HEK293 (cell line): ENCODE measurements at regions not wholly inside any gene's neighbourhood (a gene's known extent, or its start where the extent isn't known, plus 50 kb on each side); places are given as distances from the start of the nearest gene placed in this dataset.

ENCODE experiments used
- CTCF ChIA-PET: fragments of 350-600 bp; formaldehyde crosslinking; extraction: SDS; loops from one replicate; lab custom pipeline; 2021; ENCODE audit warnings: antibody characterized with exemption; lab: Yijun Ruan, JAX
- POLR2A ChIA-PET: fragments of 300-600 bp; formaldehyde crosslinking; extraction: SDS; loops from one replicate; lab custom pipeline; 2020; ENCODE audit warnings: antibody characterized with exemption, inconsistent platforms; lab: Yijun Ruan, JAX
- H3K27ac ChIP-seq: fragments of 200-500 bp; sonication (Bioruptor generic); 2 replicates; pipeline ENCODE4 v1.5.1; 2014; ENCODE audit warnings: low read depth, low read length, control low read depth, inconsistent platforms; ENCODE audit errors: extremely low read depth
- H3K36me3 ChIP-seq, 2 experiments: fragments of 200-500 bp in 1 of 2; sonication (Bioruptor generic) in 1 of 2; 1 replicate in 1 of 2; 2 replicates in 1 of 2; pipeline ENCODE4 v1.5.1; 2014 to 2017; ENCODE audit warnings: inconsistent platforms in 2 of 2, low read length in 2 of 2; ENCODE audit not compliant: control insufficient read depth in 2 of 2, insufficient read depth in 1 of 2
- H3K4me1 ChIP-seq: fragments of 200-500 bp; sonication (Bioruptor generic); 2 replicates; pipeline ENCODE4 v1.5.1; 2014; ENCODE audit warnings: mild to moderate bottlenecking, low read length, inconsistent platforms; ENCODE audit not compliant: control insufficient read depth, insufficient read depth
- H3K4me3 ChIP-seq: 2 replicates; pipeline ENCODE4 v1.5.1; 2011; ENCODE audit warnings: low read depth, mild to moderate bottlenecking, control low read depth, low read length, moderate library complexity
- H3K9me3 ChIP-seq: fragments of 200-500 bp; sonication (Bioruptor generic); 2 replicates; pipeline ENCODE4 v1.5.1; 2014; ENCODE audit warnings: low read depth, low read length, inconsistent platforms; ENCODE audit not compliant: control insufficient read depth, insufficient read depth
- GFI1B ChIP-seq: fragments of 450-650 bp; formaldehyde crosslinking; IDR thresholded peaks from 2 replicates; pipeline ENCODE4 v1.5.1; 2016; ENCODE audit warnings: missing biosample characterization, missing genetic modification characterization
- REPIN1 ChIP-seq: fragments of 450-650 bp; formaldehyde crosslinking; IDR thresholded peaks from 2 replicates; pipeline ENCODE4 v1.5.1; 2017; ENCODE audit warnings: missing biosample characterization, missing genetic modification characterization, low read depth
- SCRT1 ChIP-seq: fragments of 450-650 bp; formaldehyde crosslinking; IDR thresholded peaks from 2 replicates; pipeline ENCODE4 v1.5.1; 2016; ENCODE audit warnings: missing biosample characterization, missing genetic modification characterization, borderline replicate concordance
- YY1 ChIP-seq: fragments of 450-650 bp; formaldehyde crosslinking; IDR thresholded peaks from 2 replicates; pipeline ENCODE4 v1.5.1; 2018; ENCODE audit warnings: missing biosample characterization, missing genetic modification characterization
- ZFP3 ChIP-seq: fragments of 450-650 bp; formaldehyde crosslinking; IDR thresholded peaks from 2 replicates; pipeline ENCODE4 v1.5.1; 2016; ENCODE audit warnings: low read depth, missing biosample characterization, missing genetic modification characterization
- ZFP41 ChIP-seq: fragments of 450-650 bp; formaldehyde crosslinking; IDR thresholded peaks from 2 replicates; pipeline ENCODE4 v1.5.1; 2016; ENCODE audit warnings: missing biosample characterization, missing genetic modification characterization, borderline replicate concordance
- ZNF10 ChIP-seq: fragments of 450-650 bp; formaldehyde crosslinking; IDR thresholded peaks from 2 replicates; pipeline ENCODE4 v1.5.1; 2017; ENCODE audit warnings: missing biosample characterization, missing genetic modification characterization
- ZNF112 ChIP-seq: fragments of 450-650 bp; formaldehyde crosslinking; IDR thresholded peaks from 2 replicates; pipeline ENCODE4 v1.5.0; 2017; ENCODE audit warnings: missing biosample characterization, missing genetic modification characterization
- ZNF114 ChIP-seq: fragments of 450-650 bp; formaldehyde crosslinking; IDR thresholded peaks from 2 replicates; pipeline ENCODE4 v1.5.0; 2017; ENCODE audit warnings: missing biosample characterization, missing genetic modification characterization
- ZNF121 ChIP-seq: fragments of 450-650 bp; formaldehyde crosslinking; IDR thresholded peaks from 2 replicates; pipeline ENCODE4 v1.5.1; 2016; ENCODE audit warnings: missing biosample characterization, missing genetic modification characterization
- ZNF2 ChIP-seq: fragments of 450-650 bp; formaldehyde crosslinking; IDR thresholded peaks from 2 replicates; pipeline ENCODE4 v1.5.1; 2016; ENCODE audit warnings: missing biosample characterization, missing genetic modification characterization
- ZNF202 ChIP-seq: fragments of 450-650 bp; formaldehyde crosslinking; IDR thresholded peaks from 2 replicates; pipeline ENCODE4 v1.5.1; 2016; ENCODE audit warnings: missing biosample characterization, missing genetic modification characterization, borderline replicate concordance
- ZNF211 ChIP-seq: fragments of 450-650 bp; formaldehyde crosslinking; IDR thresholded peaks from 2 replicates; pipeline ENCODE4 v1.5.1; 2016; ENCODE audit warnings: low read depth, missing biosample characterization, missing genetic modification characterization
- ZNF335 ChIP-seq: fragments of 450-650 bp; formaldehyde crosslinking; conservative IDR thresholded peaks from 2 replicates; pipeline ENCODE4 v1.5.1; 2016; ENCODE audit warnings: missing biosample characterization, missing genetic modification characterization
- ZNF561 ChIP-seq: fragments of 450-650 bp; IDR thresholded peaks from 2 replicates; pipeline ENCODE4 v1.5.1; 2018; ENCODE audit warnings: missing biosample characterization, missing genetic modification characterization, borderline replicate concordance
- ZNF623 ChIP-seq: fragments of 450-650 bp; formaldehyde crosslinking; IDR thresholded peaks from 2 replicates; pipeline ENCODE4 v1.5.1; 2016; ENCODE audit warnings: missing biosample characterization, missing genetic modification characterization
- ZNF658 ChIP-seq: fragments of 450-650 bp; formaldehyde crosslinking; IDR thresholded peaks from 2 replicates; pipeline ENCODE4; 2016; ENCODE audit warnings: missing biosample characterization, missing genetic modification characterization
- ZNF677 ChIP-seq: fragments of 450-650 bp; IDR thresholded peaks from 2 replicates; pipeline ENCODE4 v1.5.0; 2018; ENCODE audit warnings: missing biosample characterization, mild to moderate bottlenecking, missing genetic modification characterization, moderate library complexity
- ZNF707 ChIP-seq: fragments of 450-650 bp; formaldehyde crosslinking; IDR thresholded peaks from 2 replicates; pipeline ENCODE4 v1.5.1; 2016; ENCODE audit warnings: missing biosample characterization, missing genetic modification characterization
- ZNF747 ChIP-seq: fragments of 450-650 bp; formaldehyde crosslinking; IDR thresholded peaks from 2 replicates; pipeline ENCODE4 v1.5.1; 2016; ENCODE audit warnings: missing biosample characterization, missing genetic modification characterization
- ZNF792 ChIP-seq: fragments of 450-650 bp; formaldehyde crosslinking; IDR thresholded peaks from 2 replicates; pipeline ENCODE4 v1.5.1; 2016; ENCODE audit warnings: missing biosample characterization, missing genetic modification characterization
- ZSCAN23 ChIP-seq: fragments of 450-650 bp; formaldehyde crosslinking; IDR thresholded peaks from 2 replicates; pipeline ENCODE4 v1.5.1; 2016; ENCODE audit warnings: missing biosample characterization, missing genetic modification characterization
- TF ChIP-seq, protein P1 (sequence below): fragments of 450-650 bp; formaldehyde crosslinking; IDR thresholded peaks from 2 replicates; pipeline ENCODE4 v1.5.1; 2017; ENCODE audit warnings: missing biosample characterization, missing genetic modification characterization
- TF ChIP-seq, protein P2 (sequence below): fragments of 450-650 bp; IDR thresholded peaks from 2 replicates; pipeline ENCODE4 v1.5.1; 2018; ENCODE audit warnings: missing biosample characterization, mild to moderate bottlenecking, missing genetic modification characterization
- TF ChIP-seq, protein P3 (sequence below): fragments of 450-650 bp; formaldehyde crosslinking; IDR thresholded peaks from 2 replicates; pipeline ENCODE4 v1.5.1; 2016; ENCODE audit warnings: missing biosample characterization, missing genetic modification characterization

DNA sequence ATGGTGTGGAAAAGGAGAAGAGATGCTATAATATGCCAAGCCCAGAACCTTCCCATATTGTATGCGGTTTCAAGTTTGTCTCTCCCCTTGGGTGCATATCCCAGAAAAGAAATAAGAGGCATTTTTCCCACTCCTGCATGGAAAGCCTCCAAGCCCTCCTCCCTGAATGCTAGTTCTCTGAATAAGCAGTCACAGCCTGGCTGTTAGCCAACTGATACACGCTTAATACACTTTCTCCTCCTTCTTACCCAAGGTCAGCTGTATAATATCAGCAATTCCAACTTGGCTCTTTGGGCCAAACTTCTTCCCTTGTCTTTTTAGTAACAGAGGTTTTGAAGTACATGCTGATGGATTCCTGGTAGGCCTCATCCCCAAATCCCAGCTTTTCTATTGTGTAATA, 440.1 kb downstream of the EPHA7 start:
- Histone ChIP-seq H3K4me1 (no peaks in the 10 kb centered on the region), H3K4me3 (no peak overlapping the region), H3K9me3 (no peaks in the 10 kb centered on the region), H3K27ac (no peak overlapping the region), H3K36me3 (no peaks in the 10 kb centered on the region)
- POLR2A ChIA-PET = no interaction called here
- TF ChIP-seq GFI1B (tag by site-specific recombination) = no peak
- no peak for TF ChIP-seq ZNF747 (tag by site-specific recombination)
- no peak for TF ChIP-seq ZNF2
- TF ChIP-seq SCRT1 (tag by site-specific recombination) = no peak
- TF ChIP-seq, protein P1, sequence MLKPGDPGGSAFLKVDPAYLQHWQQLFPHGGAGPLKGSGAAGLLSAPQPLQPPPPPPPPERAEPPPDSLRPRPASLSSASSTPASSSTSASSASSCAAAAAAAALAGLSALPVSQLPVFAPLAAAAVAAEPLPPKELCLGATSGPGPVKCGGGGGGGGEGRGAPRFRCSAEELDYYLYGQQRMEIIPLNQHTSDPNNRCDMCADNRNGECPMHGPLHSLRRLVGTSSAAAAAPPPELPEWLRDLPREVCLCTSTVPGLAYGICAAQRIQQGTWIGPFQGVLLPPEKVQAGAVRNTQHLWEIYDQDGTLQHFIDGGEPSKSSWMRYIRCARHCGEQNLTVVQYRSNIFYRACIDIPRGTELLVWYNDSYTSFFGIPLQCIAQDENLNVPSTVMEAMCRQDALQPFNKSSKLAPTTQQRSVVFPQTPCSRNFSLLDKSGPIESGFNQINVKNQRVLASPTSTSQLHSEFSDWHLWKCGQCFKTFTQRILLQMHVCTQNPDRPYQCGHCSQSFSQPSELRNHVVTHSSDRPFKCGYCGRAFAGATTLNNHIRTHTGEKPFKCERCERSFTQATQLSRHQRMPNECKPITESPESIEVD (tag by site-specific recombination) = no peak
- CTCF ChIA-PET = interaction anchor here (0.6 kb wide), 1 partner anchor 165 kb away, joined by 3 read pairs; no protein-coding TSS in a partner anchor

DNA sequence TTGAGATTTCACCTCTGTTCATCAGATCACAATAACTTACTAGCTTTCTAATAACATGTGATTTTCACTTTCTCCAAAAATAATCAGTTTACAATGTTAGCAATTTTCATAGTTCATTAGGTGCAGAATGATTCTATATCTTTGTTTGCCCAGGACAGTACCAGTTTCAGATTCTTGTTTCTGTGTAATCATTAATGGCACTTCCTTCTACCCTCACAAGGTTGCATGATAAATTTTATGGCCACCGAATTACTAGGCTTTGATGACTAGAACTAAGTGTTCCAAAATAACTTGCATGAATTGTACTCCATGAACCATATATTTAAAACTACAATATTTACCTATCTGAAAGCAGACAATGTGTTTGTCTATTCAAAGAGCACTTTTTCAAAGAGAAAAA, 442.3 kb downstream of the EPHA7 start:
- H3K4me1 ChIP-seq = no peaks in the 10 kb centered on the region
- CTCF ChIA-PET = no interaction called here
- H3K27ac ChIP-seq = no peak overlapping the region
- TF ChIP-seq ZNF707 (no peak), ZNF114 (tag by site-specific recombination) (no peak), ZNF202 (no peak), ZNF677 (tag by site-specific recombination) (no peak), ZSCAN23 (tag by site-specific recombination) (no peak), ZNF112 (tag by site-specific recombination) (no peak), ZNF792 (tag by site-specific recombination) (no peak), ZNF121 (tag by site-specific recombination) (no peak), ZNF10 (no peak), YY1 (no peak), ZNF658 (tag by site-specific recombination) (no peak), ZNF623 (tag by site-specific recombination) (no peak), ZNF211 (no peak), ZFP41 (no peak), ZNF335 (tag by site-specific recombination) (no peak), ZFP3 (tag by site-specific recombination) (no peak), REPIN1 (tag by site-specific recombination) (no peak), ZNF561 (tag by site-specific recombination) (no peak)
- TF ChIP-seq, protein P2, sequence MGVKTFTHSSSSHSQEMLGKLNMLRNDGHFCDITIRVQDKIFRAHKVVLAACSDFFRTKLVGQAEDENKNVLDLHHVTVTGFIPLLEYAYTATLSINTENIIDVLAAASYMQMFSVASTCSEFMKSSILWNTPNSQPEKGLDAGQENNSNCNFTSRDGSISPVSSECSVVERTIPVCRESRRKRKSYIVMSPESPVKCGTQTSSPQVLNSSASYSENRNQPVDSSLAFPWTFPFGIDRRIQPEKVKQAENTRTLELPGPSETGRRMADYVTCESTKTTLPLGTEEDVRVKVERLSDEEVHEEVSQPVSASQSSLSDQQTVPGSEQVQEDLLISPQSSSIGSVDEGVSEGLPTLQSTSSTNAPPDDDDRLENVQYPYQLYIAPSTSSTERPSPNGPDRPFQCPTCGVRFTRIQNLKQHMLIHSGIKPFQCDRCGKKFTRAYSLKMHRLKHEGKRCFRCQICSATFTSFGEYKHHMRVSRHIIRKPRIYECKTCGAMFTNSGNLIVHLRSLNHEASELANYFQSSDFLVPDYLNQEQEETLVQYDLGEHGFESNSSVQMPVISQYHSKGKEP (tag by site-specific recombination) = no peak
- TF ChIP-seq, protein P3, sequence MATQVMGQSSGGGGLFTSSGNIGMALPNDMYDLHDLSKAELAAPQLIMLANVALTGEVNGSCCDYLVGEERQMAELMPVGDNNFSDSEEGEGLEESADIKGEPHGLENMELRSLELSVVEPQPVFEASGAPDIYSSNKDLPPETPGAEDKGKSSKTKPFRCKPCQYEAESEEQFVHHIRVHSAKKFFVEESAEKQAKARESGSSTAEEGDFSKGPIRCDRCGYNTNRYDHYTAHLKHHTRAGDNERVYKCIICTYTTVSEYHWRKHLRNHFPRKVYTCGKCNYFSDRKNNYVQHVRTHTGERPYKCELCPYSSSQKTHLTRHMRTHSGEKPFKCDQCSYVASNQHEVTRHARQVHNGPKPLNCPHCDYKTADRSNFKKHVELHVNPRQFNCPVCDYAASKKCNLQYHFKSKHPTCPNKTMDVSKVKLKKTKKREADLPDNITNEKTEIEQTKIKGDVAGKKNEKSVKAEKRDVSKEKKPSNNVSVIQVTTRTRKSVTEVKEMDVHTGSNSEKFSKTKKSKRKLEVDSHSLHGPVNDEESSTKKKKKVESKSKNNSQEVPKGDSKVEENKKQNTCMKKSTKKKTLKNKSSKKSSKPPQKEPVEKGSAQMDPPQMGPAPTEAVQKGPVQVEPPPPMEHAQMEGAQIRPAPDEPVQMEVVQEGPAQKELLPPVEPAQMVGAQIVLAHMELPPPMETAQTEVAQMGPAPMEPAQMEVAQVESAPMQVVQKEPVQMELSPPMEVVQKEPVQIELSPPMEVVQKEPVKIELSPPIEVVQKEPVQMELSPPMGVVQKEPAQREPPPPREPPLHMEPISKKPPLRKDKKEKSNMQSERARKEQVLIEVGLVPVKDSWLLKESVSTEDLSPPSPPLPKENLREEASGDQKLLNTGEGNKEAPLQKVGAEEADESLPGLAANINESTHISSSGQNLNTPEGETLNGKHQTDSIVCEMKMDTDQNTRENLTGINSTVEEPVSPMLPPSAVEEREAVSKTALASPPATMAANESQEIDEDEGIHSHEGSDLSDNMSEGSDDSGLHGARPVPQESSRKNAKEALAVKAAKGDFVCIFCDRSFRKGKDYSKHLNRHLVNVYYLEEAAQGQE (tag by site-specific recombination) = no peak
- POLR2A ChIA-PET = no interaction called here
- no peak overlapping the region for H3K4me3 ChIP-seq
- H3K9me3 ChIP-seq = no peaks in the 10 kb centered on the region
- no peaks in the 10 kb centered on the region for H3K36me3 ChIP-seq
